ENCODE measurements at regions not wholly inside any gene's neighbourhood (a gene's known extent, or its start where the extent isn't known, plus 50 kb on each side); places are given as distances from the start of the nearest gene placed in this dataset.

DNA sequence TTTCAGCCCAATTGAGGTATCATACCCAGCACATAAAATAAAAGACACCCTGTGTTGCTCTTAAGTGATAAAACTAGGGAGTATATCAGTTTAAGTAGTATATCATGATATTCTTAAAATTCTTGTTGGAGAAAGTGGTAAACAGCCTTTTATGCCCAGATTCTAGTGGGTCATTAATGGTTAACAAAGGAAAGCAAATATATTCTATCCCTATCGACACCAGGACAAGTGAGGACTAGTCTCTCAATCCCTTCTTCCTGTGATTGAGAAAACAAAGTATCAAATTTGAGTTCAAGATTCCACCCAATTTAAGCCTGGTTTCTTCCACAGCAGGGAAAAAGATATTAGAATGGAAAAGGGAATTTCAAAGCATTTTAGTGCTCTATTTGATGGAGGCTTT lies 142.4 kb upstream of the IL12A start:
- Mint-ChIP-seq H3K27me3 (no peaks in the 10 kb centered on the region), H3K36me3 (ENCODE audit: low read depth) (no peaks in the 10 kb centered on the region), H3K27ac (no peak overlapping the region), H3K4me3 (no peak overlapping the region), H3K9me3 (peaks cover 10% of the 10 kb centered on the region), H3K4me1 (ENCODE audit: low read depth) (peaks cover 19% of the 10 kb centered on the region)
- intact Hi-C loops (cut with micrococcal nuclease), result no loop called here

DNA sequence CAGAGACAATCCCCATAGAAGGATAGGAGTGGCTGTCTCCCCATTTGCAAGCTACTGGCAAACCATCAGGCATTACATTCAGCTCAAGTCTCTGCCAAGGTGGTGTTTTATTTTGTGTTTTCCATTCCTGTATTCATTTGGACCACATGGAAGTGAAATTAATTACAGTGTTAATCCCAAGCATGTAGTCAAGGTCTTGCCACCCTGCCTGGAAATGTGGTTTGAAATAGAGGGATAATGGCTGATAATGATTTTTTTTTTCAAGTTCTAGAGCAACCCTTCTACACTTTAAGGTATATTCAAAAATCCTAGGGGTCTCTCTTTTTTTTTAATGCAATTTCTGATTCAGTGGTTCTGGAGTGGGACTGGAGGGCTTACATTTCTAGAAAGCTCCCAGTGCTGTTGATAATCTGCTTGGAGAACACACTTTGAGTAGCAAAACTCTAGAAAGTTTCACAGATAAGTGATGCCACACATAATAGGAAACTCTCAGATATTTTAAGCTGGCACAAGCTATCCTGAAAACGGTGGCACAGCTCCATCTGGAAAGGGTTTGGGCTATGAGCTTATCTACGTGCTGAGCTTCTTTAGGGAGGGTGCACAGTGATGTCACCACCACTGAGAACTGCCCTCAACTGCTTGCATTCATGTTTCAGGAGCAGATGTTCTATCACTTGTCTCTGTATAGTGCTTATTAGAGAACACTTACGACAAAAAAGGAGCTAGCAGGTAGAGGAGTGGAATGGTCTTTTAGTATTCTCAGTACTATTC lies 140.1 kb upstream of the IL12A start:
- Mint-ChIP-seq H3K27me3 (no peaks in the 10 kb centered on the region), H3K4me1 (ENCODE audit: low read depth) (peaks cover 35% of the 10 kb centered on the region), H3K9me3 (peaks cover 10% of the 10 kb centered on the region), H3K27ac (no peak overlapping the region), H3K36me3 (ENCODE audit: low read depth) (no peaks in the 10 kb centered on the region), H3K4me3 (no peak overlapping the region)
- intact Hi-C loops (cut with micrococcal nuclease), result no loop called here

DNA sequence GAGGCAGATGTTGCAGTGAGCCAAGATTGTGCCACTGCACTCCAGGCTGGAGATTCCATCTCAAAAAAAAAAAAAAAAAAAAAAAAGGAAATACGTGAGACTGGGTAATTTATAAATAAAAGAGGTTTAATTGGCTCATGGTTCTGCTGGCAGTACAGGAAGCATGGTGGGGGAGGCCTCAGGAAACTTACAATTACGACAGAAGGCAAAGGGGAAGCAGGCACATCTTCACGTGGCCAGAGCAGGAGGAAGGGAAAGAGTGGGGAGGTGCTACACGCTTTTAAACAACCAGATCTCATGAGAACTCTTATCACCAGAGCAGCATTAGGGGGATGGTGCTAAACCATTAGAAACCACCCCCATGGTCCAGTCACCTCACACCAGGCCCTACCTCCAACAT lies 138.2 kb upstream of the IL12A start:
- H3K9me3 Mint-ChIP-seq, result peaks cover 10% of the 10 kb centered on the region
- peaks cover 17% of the 10 kb centered on the region for H3K4me1 Mint-ChIP-seq (ENCODE audit: low read depth)
- H3K27ac Mint-ChIP-seq, result no peak overlapping the region
- no peaks in the 10 kb centered on the region for H3K36me3 Mint-ChIP-seq (ENCODE audit: low read depth)
- no peak overlapping the region for H3K4me3 Mint-ChIP-seq
- intact Hi-C loops (cut with micrococcal nuclease), result no loop called here
- no peaks in the 10 kb centered on the region for H3K27me3 Mint-ChIP-seq

DNA sequence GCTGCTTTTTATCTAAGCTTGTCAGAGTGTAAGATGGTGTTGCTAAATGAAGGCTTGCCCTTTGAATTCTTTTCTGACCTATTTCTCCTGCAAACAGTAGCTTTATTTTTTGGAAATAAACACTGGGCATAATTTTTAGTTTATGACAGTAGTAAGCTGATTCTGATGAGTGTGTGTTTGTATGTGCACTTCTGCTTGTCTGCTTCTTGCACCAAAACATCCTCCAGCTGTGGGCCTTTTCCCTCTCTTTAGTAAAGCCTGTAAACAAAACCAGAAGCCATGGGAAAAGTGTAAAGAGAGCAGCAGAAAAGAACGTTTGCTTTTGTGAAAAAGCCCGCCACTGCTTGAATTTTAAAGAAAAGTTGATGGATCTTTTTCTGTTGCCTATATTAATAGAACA lies 136.4 kb upstream of the IL12A start:
- peaks cover 1% of the 10 kb centered on the region for H3K27me3 Mint-ChIP-seq
- peaks cover 26% of the 10 kb centered on the region for H3K4me1 Mint-ChIP-seq (ENCODE audit: low read depth)
- no peaks in the 10 kb centered on the region for H3K36me3 Mint-ChIP-seq (ENCODE audit: low read depth)
- peaks cover 10% of the 10 kb centered on the region for H3K9me3 Mint-ChIP-seq
- intact Hi-C loops (cut with micrococcal nuclease), result no loop called here
- H3K4me3 Mint-ChIP-seq, result no peak overlapping the region
- no peak overlapping the region for H3K27ac Mint-ChIP-seq

DNA sequence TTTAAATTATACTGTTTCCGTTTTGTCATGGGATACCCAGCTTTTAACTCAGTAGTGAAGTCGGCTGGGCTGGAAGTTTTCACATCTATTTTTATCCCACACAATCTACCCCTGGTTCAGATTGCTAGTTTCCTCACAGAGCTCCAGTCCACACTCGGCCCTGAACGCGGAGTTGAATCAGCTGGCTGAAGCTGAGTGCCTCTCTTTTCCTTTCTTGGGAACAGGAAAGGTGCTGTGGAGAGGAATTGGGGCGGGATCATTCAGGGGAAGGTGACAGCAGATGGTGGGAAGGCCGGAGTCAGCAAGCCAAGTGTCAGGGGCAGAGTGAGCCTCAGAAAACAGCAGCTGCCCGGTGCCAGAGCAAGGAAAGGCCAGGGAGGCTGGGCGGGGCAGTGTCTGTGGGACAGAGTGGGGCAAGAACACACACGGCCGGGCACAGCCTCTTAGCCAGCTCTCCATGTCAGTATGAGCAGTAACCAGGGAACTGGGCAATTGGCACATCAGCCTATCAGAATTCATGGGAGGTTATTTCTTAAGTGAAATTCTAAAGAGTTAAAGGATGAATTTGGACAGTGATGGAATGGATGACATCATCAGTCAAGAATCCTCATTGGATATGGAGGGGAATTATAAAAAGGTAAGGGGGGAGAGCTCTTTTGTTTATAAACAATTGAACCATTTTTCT lies 135.7 kb upstream of the IL12A start:
- H3K9me3 Mint-ChIP-seq, result peaks cover 10% of the 10 kb centered on the region

DNA sequence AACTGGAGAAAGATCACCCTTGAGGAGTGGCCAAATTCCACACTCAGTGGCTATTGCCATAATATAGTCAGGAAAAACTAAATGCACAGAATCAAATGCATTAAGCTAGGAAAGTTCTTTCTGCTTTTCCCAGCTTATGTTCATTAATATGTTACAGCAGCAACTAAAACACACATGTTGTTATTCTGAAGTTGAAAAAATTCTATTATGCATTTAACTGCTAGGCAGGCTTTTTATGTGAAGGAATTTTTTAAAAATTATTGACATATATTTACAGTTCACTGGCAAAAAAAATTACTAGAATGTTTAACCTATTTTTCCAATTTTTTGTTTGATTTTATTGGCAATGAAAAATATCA lies 135.2 kb upstream of the IL12A start:
- no peak overlapping the region for H3K27ac Mint-ChIP-seq

More for the DNA sequence above, 135.7 kb upstream of the IL12A start:
- H3K27ac Mint-ChIP-seq, result peak overlapping the region; percentile 14
- intact Hi-C loops (cut with micrococcal nuclease), result no loop called here
- H3K4me3 Mint-ChIP-seq, result no peak overlapping the region
- H3K27me3 Mint-ChIP-seq, result peaks cover 1% of the 10 kb centered on the region
- no peaks in the 10 kb centered on the region for H3K36me3 Mint-ChIP-seq (ENCODE audit: low read depth)
- H3K4me1 Mint-ChIP-seq (ENCODE audit: low read depth), result peaks cover 26% of the 10 kb centered on the region

DNA sequence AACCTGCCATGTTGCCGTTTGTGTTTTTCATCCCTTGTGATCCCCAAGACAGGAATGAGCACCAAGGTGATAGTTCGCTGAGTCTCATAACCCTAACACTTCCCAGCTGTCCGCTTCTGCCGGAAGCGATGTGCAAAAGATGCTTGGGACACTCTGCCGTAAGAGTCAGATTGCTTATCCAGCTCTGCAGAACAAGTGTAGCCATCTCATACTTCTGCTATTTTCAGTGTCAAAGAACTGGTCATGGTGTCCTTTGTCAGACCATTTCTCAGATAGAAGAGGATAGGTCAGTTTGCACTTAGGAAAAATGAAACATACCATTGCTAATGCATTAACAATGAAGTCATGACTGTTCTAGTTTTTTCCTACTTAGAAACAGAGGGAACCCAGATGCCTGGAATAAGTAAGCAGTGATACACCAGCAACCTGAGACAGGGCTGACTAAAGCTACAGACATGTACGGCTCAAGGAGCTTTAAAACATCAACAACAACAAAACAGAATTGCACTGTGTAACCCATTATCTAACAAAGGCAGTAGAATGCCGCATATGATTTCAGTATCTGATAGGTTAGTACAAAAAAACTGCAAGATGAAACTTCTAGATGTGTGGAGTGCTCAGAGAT lies 134.0 kb upstream of the IL12A start:
- no peak overlapping the region for H3K4me3 Mint-ChIP-seq

More for the DNA sequence above, 135.2 kb upstream of the IL12A start:
- Mint-ChIP-seq H3K36me3 (ENCODE audit: low read depth) (no peaks in the 10 kb centered on the region), H3K4me1 (ENCODE audit: low read depth) (peaks cover 26% of the 10 kb centered on the region), H3K9me3 (peaks cover 10% of the 10 kb centered on the region), H3K4me3 (no peak overlapping the region), H3K27me3 (peaks cover 1% of the 10 kb centered on the region)
- intact Hi-C loops (cut with micrococcal nuclease), result no loop called here

DNA sequence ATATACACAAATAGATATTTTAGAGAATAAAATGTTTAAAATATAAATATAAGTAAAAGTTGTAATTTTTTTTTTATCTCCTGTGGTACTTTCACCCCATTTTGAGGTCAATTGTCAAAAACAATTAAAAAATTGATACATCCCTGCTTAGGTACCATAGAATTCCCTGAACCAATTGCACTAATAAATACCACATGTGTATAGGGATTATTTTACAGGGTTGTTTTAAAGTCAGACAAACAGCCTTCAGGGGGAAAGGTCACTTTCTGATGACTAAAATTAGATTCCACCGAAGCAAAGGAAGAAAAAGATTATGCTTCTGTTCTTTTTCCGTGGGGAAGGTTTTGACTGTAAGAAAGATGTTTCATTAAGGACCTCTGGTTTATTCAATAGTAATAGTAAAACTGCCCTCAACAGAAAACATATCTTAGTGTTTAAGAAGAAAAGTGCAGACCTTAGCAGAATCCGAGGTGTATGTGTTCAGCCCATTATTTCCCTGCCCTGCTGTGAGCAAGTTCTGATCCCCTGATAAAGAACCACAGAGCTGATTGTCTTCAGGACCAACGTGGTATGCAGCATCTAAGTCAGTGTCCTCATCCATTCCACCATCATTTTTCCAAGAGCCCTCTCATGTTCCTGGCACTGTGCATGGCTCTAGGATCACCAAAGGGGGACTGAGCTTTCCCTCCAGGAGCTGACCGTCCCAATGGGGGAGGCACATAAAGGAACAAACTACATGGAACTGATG lies 132.9 kb upstream of the IL12A start:
- intact Hi-C loops (cut with micrococcal nuclease), result no loop called here
- Mint-ChIP-seq H3K27me3 (peaks cover 1% of the 10 kb centered on the region), H3K9me3 (peaks cover 2% of the 10 kb centered on the region), H3K4me3 (no peak overlapping the region), H3K27ac (no peak overlapping the region), H3K4me1 (ENCODE audit: low read depth) (peaks cover 31% of the 10 kb centered on the region), H3K36me3 (ENCODE audit: low read depth) (no peaks in the 10 kb centered on the region)

More for the DNA sequence above, 134.0 kb upstream of the IL12A start:
- peaks cover 10% of the 10 kb centered on the region for H3K9me3 Mint-ChIP-seq
- no peak overlapping the region for H3K27ac Mint-ChIP-seq
- H3K27me3 Mint-ChIP-seq, result peaks cover 1% of the 10 kb centered on the region
- peaks cover 26% of the 10 kb centered on the region for H3K4me1 Mint-ChIP-seq (ENCODE audit: low read depth)
- H3K36me3 Mint-ChIP-seq (ENCODE audit: low read depth), result no peaks in the 10 kb centered on the region
- intact Hi-C loops (cut with micrococcal nuclease), result no loop called here

DNA sequence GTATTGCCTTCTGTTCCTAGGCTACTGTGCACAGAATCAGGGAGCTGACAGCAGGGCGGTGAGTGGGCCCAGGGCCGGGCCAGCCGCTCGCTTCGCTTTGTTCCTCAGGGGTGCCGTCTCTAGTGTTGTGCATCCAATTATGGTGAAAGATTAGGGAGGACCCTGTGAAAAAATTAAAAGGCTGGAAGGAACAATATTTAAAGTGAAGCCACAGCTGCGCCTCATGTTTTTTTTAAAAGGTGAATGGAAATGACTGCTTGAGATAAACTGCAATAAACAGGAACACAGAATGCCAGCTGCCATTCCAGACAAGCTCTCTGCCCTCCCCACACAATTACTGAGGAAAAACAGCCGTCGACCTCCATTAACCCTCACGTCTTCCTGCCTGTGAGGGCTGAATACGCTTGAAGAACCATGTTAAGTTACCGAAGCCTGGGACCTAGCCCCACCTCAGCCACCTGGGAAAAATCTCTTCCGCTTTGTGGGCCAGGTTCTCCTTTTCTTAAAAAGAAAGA lies 132.0 kb upstream of the IL12A start:
- Mint-ChIP-seq H3K4me3 (no peak overlapping the region), H3K27ac (no peak overlapping the region), H3K4me1 (ENCODE audit: low read depth) (peaks cover 38% of the 10 kb centered on the region), H3K36me3 (ENCODE audit: low read depth) (no peaks in the 10 kb centered on the region), H3K27me3 (peaks cover 1% of the 10 kb centered on the region), H3K9me3 (no peaks in the 10 kb centered on the region)
- intact Hi-C loops (cut with micrococcal nuclease), result no loop called here

DNA sequence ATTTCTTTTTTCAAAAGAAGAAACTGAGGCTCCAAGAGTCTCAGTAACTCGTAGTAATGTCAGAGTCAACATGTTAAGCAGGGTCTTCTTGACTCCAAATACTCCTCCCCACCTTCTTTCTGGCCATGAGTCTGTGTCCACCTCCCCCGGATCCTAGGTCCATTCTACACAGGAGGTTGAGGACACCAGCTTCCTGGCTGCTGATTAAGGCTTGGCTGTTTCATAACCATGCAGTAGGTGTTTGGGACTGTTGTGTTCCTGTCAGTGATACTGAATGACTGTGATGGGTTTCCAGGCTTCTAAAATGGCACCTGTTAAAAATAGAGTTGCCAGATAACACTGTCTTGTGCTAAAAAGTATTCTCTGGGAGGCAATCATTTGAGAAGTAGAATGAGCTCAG lies 130.8 kb upstream of the IL12A start:
- Mint-ChIP-seq H3K27me3 (peaks cover 1% of the 10 kb centered on the region), H3K27ac (no peak overlapping the region), H3K4me3 (no peak overlapping the region), H3K9me3 (no peaks in the 10 kb centered on the region), H3K36me3 (ENCODE audit: low read depth) (no peaks in the 10 kb centered on the region), H3K4me1 (ENCODE audit: low read depth) (peaks cover 33% of the 10 kb centered on the region)
- intact Hi-C loops (cut with micrococcal nuclease), result no loop called here

DNA sequence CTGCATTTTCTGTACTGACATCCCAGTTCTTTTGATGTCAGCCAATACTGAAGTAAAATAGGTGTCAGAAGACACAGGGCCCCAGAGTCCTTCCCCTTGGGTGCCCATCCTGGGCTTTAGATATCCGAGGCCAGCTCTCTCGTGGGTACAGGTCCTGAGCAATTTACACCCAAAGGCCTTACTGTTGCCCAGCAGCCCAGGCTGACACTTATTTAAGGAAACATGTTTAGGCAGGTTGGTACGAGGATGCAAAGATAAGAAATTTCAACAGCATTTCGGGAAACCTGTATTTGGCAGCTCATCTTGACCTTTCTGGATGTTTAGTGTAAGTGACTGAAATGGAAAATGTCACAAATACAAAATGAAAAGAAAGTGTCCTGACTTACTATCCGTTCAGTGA lies 130.0 kb upstream of the IL12A start:
- Mint-ChIP-seq H3K4me1 (ENCODE audit: low read depth) (peaks cover 27% of the 10 kb centered on the region), H3K9me3 (no peaks in the 10 kb centered on the region), H3K36me3 (ENCODE audit: low read depth) (no peaks in the 10 kb centered on the region), H3K27me3 (peaks cover 1% of the 10 kb centered on the region), H3K27ac (no peak overlapping the region), H3K4me3 (no peak overlapping the region)
- intact Hi-C loops (cut with micrococcal nuclease), result no loop called here

DNA sequence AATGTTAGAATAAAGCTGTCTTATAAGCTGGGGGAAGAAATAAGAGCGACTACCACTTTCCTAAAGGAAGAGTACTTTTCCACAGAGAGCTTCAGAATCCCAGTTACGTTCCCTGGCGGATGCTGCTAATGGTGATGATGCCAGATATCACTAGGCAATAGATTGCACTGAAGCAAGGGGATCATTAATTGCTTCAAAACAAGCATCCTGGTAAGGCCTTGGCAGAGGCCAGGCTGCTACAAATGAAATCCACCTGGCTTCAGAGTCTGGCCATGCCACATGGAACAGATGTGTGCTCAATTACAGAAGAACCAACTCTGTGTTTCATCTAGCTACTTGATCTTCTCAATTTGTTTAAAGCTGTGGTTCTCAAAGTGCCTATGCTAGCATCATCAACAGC lies 129.2 kb upstream of the IL12A start:
- Mint-ChIP-seq H3K9me3 (no peaks in the 10 kb centered on the region), H3K36me3 (ENCODE audit: low read depth) (no peaks in the 10 kb centered on the region), H3K4me3 (no peak overlapping the region), H3K27ac (no peak overlapping the region), H3K27me3 (peaks cover 1% of the 10 kb centered on the region), H3K4me1 (ENCODE audit: low read depth) (peaks cover 27% of the 10 kb centered on the region)
- intact Hi-C loops (cut with micrococcal nuclease), result no loop called here

DNA sequence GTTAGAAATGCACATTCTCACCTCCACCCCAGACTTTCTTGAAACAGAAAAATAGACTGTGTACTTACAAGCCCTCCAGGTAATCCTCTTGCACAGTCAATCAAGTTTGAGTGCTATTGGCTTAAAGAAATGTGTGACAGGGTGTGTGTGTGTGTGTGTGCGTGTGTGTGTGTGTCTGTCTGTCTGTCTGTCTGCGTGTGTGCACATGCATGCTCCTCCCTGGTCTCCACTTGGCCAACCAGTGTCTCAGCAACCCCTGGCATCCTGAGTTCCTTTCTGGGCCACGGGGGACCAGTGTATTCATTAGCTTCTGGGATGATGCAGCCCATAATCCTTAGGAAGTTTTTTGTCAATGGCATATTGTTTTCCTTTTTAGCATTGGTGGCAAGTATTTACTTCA lies 128.8 kb upstream of the IL12A start:
- Mint-ChIP-seq H3K36me3 (ENCODE audit: low read depth) (no peaks in the 10 kb centered on the region), H3K9me3 (no peaks in the 10 kb centered on the region), H3K27ac (no peak overlapping the region), H3K27me3 (peaks cover 1% of the 10 kb centered on the region), H3K4me1 (ENCODE audit: low read depth) (peaks cover 27% of the 10 kb centered on the region), H3K4me3 (no peak overlapping the region)
- intact Hi-C loops (cut with micrococcal nuclease), result no loop called here

Data from dendritic cell treated with granulocyte-macrophage colony-stimulating factor and Interleukin-4, amounts not matched to agents 40 ng/mL and 50 ng/mL, for 4 days (primary cell).